MM.1S (cell line): ENCODE measurements at regions not wholly inside any gene's neighbourhood (a gene's known extent, or its start where the extent isn't known, plus 50 kb on each side); places are given as distances from the start of the nearest gene placed in this dataset.

Experiments used
- CTCF ChIP-seq: fragments of 300-600 bp; sonication (generic); IDR thresholded peaks from 2 replicates; pipeline ENCODE4 v1.5.1; 2016; ENCODE audit warnings: antibody characterized with exemption, low read length, mixed read lengths
- EZH2 ChIP-seq: fragments of 300-600 bp; sonication (generic); optimal IDR thresholded peaks from 2 replicates; pipeline ENCODE3; 2017; ENCODE audit warnings: low read depth, mild to moderate bottlenecking, antibody characterized with exemption, low read length, mixed read lengths
- EZH2phosphoT487 ChIP-seq: fragments of 300-600 bp; sonication (generic); IDR thresholded peaks from 2 replicates; pipeline ENCODE4 v1.6.1; 2018; ENCODE audit warnings: antibody characterized with exemption, low read length

- TF ChIP-seq CTCF, result no peak
- TF ChIP-seq EZH2, result no peak
- TF ChIP-seq EZH2phosphoT487, result no peak
These were observed 76.7 kb downstream of the TRIM29 start for GRCh38 chr11:120061036-120061760.
